CD4-positive, alpha-beta T cell treated with Interleukin-10 for 1 hour (primary cell): ENCODE measurements at regions not wholly inside any gene's neighbourhood (a gene's known extent, or its start where the extent isn't known, plus 50 kb on each side); places are given as distances from the start of the nearest gene placed in this dataset.
"Not testable (repeated sequence)": the region's sequence is repeated elsewhere in the genome, so short reads cannot be mapped to it uniquely, and the experiment has no call there.

Experiments used
- DNase-seq: peaks from one replicate; pipeline ENCODE4 v3.0.0-alpha.2; 2020

- no peak for DNase-seq
Observed at GRCh38 chr14:51351997-51352396, 112.0 kb downstream of the TMX1 start.

GRCh38 chr14:51353901-51354300, 113.9 kb downstream of the TMX1 start:
- DNase-seq = no peak

- no peak for DNase-seq
Observed at GRCh38 chr14:51354846-51355245, 114.8 kb downstream of the TMX1 start.

- DNase-seq = no peak
Observed at GRCh38 chr14:51356381-51356780, 116.3 kb downstream of the TMX1 start.

- DNase-seq = no peak
Observed at GRCh38 chr14:51357250-51357649, 117.2 kb downstream of the TMX1 start.

DNA sequence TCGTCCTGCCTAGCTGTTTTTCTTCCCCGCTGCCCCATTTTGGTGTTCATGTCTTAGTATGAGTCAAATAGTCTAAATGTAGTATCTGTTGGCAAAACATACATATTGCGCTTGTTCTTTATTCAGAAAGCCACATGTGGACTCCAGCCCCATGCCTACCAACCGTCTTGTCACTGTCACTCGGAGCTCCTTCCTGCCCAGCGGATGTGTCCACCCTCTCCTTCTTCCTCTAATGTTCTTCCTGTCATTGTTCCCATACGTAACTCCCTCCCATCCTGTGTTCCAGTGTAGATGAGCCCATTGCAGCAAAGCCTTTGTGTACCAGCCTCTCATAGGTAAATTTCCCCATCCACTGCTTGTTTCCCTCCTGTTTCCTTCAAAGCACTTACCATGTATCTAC, 120.5 kb downstream of the TMX1 start:
- DNase-seq = no peak

GRCh38 chr14:51365241-51365965, 125.4 kb downstream of the TMX1 start:
- no peak for DNase-seq

GRCh38 chr14:51366460-51366859, 126.4 kb downstream of the TMX1 start:
- DNase-seq = not testable (repeated sequence)

DNA sequence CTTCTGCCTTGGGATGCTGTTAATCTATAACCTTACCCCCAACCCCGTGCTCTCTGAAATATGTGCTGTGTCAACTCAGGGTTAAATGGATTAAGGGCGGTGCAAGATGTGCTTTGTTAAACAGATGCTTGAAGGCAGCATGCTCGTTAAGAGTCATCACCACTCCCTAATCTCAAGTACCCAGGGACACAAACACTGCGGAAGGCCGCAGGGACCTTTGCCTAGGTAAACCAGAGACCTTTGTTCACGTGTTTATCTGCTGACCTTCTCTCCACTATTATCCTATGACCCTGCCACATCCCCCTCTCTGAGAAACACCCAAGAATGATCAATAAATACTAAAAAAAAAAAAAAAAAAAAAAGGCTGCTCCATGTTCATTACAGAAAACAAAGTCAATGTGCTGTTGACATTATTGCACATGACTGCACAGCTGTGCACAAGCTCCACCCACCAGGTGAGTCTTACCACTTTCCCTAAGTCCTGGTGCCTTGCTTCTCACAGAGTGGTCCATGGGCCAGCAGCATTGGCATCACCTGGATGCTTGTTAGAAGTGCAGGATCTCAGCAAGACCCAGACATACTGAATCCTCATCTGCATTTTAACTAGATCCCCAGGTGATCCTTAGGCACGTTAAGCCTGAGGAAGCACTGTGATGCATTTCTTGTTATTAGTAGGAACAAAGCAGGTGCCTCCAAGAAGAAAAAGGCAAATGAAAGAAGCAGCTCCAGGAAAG, 127.0 kb downstream of the TMX1 start:
- DNase-seq = not testable (repeated sequence)

DNA sequence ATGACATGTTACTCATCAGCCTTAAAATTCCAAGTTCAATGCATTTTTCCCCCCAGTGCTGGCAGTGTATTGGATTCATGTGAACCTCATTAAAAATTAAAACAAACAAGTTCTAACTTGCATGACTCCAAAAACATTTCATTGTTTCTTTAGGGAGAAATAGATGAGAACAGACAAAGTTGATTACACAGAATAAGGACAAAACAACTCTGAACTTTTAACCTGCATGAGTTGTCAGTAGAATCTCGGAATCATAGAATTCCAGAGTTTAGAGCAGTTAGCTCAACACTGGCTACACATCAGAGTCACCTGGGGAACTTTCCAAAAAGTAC, 127.5 kb downstream of the TMX1 start:
- DNase-seq = no peak

DNA sequence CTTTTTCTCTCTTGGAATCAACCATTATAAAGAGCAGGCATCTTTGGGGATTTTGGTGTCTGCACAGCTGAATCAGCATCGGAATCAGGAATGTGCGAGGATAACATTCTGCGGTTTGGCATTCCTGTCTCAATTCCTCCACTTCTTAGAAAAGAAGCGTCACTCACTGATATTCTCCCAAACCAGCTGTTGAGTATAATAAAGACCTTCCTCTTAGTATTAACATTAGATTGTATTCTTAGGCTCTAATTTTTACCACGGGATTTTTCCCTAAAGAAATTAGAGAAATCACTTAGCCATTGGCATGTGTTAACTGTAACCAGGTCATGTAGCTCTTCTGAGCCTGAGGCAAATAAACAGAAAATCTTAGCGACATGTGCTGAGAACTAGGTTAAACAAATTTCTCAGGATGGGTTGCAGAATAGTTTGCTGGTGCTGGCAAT, 128.7 kb downstream of the TMX1 start:
- DNase-seq = no peak

GRCh38 chr14:51369814-51370213, 129.8 kb downstream of the TMX1 start:
- DNase-seq = peak; percentile 6

- DNase-seq = no peak
Observed at GRCh38 chr14:51370758-51371386, 130.8 kb downstream of the TMX1 start.

GRCh38 chr14:51377186-51377585, 137.1 kb downstream of the TMX1 start:
- DNase-seq = not testable (repeated sequence)

DNA sequence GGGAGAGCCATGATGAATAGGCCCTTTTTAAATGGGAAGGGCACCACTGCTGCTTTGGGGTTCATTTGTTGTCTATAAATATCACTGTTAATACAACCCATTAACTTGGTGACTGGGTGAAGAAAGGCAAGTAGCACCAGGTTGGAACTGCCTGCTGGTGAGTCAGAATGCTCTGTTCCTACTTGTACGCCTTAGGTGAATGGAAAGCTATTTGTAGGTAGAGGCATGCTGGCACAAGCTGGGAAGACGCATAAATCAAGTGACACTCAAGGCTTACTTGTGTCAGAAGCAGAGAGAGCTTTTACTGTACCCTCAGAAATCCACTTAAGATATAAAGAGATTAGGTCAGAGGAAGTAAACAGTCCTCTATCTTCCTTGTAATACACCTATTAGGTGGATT, 142.5 kb downstream of the TMX1 start:
- no peak for DNase-seq

- no peak for DNase-seq
Observed at GRCh38 chr14:51386411-51386810, 146.4 kb downstream of the TMX1 start.

DNA sequence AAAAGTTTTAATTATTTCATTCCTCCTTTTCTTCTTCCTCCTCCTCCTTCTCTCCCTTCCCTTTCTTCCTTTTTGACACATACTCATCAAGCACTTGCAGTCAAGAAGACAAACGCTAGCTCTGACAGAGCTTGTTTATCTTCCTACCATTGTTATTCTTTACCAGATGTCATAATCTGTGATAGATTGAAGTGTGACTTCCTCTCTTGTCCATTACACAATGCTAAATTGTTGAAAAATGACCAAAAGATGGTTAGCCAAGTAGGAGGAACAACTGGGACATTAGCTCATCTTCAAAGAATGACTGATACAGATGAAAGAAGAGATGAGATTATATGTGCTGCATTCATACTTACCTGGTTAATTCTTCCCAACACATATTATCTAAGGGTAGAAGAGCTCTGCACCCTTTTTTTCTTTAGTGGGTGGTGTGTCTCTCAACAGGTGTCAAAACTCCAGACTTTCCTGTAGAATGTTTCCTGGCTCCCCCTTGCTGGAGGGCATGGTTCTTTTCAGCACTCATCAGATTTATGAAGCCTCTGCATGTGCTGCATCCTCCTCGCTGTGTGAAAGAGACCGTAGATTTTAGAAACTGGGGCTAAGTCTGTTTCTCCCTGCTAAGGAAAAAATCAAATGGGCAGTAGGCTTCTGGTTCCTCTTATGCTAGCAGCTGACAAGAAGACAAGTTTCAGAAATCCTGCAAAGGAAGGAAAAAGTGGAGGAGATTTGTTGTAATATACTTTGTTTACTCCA, 147.1 kb downstream of the TMX1 start:
- no peak for DNase-seq

- no peak for DNase-seq
Observed at GRCh38 chr14:51392416-51392815, 152.4 kb downstream of the TMX1 start.

DNA sequence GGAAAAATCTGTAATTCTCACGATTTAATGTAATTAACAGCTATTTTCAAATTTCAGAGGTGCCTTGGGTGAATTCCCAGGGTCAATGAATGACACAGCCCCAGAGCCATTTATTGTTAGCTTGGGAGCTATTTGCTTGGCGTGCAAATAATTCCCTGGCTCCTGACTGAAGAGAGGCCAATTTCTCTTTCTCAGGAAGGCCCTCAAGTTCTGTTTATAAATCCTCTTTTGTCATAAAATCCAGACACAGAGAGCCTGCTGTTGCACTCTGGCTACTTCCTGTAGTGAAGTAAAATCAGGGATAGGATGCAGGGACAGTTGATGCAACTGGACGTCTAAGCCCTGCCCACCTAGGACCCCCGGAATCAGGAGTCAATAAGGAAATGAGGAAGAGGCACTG, 154.3 kb downstream of the TMX1 start:
- no peak for DNase-seq

- no peak for DNase-seq
Observed at GRCh38 chr14:51394804-51395203, 154.8 kb downstream of the TMX1 start.

DNA sequence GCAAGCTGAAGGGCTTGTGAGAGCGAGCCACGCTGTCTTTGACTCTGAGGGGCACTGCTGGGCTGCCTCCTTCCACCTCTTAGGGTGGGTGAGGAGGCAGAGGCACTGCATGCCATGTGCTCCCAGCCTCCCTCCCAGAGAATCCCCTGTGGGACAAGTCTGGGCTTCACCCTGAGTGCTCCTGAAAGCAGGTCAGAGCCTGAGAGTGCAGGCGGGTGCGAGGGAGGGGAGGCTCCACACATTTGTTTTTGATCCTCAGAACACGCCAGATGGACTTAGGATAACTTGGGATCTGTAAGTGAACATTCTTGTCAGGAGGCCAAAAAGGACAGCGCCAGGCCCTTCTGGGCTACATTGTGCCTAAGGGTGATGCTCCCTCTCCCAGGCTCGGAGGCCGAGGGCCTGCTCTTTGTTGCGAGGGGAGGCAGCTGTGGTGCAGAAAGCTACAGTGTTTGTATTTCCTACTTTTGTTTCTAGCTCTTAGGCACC, 155.4 kb downstream of the TMX1 start:
- DNase-seq = no peak

- no peak for DNase-seq
Observed at GRCh38 chr14:51396222-51396815, 156.3 kb downstream of the TMX1 start.

- no peak for DNase-seq
Observed at GRCh38 chr14:51398898-51399297, 158.9 kb downstream of the TMX1 start.
